ENCODE measurements at regions not wholly inside any gene's neighbourhood (a gene's known extent, or its start where the extent isn't known, plus 50 kb on each side); places are given as distances from the start of the nearest gene placed in this dataset.

DNA sequence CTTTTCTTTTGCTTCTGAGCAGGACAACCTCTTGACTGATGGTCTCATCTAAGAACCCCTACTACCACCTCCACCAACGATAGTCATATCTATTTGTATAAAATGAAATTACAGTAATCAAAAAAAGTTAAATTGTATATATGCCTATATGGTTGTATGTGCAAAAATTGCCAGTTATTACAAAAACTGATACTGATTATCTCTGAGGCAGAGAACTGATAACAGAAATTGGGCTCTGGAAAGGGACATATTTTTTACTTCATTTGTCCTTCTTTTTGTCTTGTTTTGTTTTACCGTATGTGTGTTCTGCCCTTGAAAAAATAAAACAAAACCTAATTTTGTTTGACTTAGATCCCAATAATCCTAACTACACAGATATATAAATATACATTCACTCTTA, 574.4 kb upstream of the NOX3 start:
- no peak for DNase-seq

- no peak for DNase-seq
Observed at GRCh38 chr6:156029286-156029985, 573.8 kb upstream of the NOX3 start.

DNA sequence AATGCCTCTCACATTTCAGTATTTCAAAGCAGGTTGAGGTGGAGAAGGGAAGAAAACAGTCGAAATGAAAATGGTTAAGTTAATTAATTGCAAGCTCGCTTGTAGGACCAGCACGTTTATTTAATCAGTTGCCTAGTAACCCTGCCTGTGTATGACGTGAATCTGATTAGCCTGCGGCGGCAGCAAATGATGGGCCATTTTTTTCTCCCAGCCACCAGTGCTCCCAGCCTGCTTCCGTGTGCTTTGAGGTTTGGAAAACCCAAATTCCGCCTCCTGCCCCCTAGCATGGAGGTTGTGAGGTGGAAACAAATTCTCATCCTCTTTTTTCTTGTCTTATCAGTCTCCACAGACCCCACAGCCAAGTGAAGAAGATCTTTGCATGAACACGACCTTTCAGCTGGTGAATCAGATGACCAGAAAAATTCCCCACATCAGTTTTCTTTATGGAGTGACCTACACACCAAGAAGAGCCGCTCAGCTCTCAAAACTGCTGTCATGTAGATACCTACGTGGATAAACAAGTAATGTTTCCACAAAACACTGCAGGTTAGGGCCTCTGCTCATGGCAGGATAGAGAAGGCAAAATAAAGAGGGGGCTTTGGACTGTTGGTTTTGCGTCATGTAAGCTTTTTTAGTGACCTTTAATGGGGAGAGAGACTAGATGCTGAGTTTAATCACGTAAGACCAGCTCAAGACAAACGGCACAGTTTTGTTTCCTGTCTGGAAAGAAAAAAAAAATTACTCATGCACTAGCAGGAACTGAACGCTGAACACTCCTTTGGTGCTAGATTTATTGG, 572.9 kb upstream of the NOX3 start:
- DNase-seq = no peak

- no peak for DNase-seq
Observed at GRCh38 chr6:156027248-156027626, 571.6 kb upstream of the NOX3 start.

GRCh38 chr6:156026486-156027247, 571.0 kb upstream of the NOX3 start:
- DNase-seq = no peak

DNA sequence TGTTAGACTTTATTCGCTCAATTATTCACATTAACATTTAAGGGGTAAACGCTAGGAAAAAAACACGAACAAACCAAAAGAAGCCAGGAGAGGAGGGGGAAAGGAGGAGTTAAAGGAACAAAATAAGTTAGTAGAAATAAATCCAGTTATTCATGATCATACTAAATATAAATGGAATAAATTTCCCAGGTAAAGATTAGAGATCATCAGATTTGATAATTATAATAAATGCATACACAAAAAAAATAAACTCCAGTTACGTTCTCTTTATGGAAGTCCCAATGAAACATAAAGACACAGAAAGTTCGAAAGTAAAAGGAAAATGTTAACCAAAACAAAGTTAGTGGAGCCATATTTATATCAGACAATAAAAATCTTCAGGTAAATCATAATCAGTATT, 568.7 kb upstream of the NOX3 start:
- DNase-seq = no peak

GRCh38 chr6:156021746-156022396, 566.2 kb upstream of the NOX3 start:
- no peak for DNase-seq

DNA sequence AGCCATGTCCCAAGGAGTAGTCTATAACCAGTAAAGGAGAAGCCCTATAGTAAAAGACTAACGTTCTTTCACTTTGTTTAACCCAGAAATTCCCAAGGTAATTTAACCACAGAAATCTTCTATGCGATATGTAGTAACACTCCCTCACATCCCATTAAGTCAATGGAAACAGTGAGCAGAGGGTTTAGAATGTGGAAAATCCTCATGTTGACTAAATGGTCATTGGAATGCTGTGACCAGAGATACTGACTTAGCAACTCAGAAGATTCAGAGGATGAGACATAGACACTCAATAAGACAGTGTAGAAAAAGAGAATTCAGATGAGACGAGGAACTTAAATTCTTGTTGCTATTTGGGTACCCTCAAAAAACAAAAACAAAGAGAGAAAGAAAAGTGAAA, 562.2 kb upstream of the NOX3 start:
- DNase-seq = no peak

- no peak for DNase-seq
Observed at GRCh38 chr6:156016186-156016976, 560.7 kb upstream of the NOX3 start.

DNA sequence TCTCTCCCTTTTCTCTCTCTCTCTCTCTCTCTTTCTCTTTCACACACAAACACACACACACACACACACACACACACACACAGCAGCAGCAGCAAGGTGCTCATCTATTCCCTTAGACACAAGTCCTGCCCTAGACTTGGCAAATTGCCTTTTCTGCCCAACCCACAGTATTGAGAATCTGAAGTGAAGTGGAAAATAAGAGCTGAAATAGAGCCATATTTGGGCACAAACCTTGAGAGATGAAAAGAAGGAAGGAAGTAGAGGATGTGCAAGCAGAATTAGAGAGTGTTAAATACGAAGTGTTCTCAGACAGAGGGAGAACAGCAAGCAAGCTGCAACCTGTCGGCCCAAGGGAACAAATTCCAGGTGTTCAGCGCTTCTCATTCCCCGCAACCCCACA, 557.5 kb upstream of the NOX3 start:
- no peak for DNase-seq

DNA sequence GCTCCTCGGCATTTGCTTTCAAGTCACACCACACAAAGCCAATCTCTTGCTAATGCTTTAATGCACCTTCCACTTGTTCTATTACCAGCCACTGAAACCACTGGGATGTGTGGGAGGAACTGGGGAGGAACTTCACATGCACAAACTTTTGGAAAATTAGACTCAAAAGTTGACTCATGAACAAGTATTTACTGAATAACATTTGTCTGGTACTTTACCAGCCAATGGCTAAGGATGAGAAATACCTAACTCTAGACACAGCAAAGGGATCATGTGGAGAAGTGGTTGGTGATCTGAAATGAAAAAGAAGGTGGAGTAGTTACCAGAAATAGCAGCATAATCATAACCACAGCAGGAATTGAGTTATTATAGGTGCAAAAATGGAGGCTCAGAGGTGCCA, 554.0 kb upstream of the NOX3 start:
- DNase-seq = peak in 1 of 2 donors; percentile 8

DNA sequence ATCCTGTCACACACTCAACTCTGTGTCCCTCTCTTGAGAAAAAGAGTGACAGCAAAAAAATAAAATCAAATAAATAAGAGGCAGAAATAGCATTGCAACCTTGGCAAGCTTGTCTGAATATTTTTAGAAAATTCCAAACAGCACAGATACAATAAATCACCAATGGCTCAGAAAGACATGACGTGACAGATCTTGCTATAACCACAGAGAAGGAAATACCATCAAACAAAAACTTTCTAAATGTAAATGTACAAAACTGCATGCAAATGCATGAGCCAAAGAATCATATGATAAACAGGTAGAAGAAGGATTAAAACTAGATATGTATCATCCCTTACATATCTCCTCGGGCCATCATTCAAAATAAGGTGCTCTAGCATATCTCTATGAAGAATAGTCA, 549.2 kb upstream of the NOX3 start:
- no peak for DNase-seq

- DNase-seq = no peak
Observed at GRCh38 chr6:155996151-155996550, 540.5 kb upstream of the NOX3 start.

- DNase-seq = no peak
Observed at GRCh38 chr6:155995281-155995680, 539.6 kb upstream of the NOX3 start.

- DNase-seq = peak; percentile 16 to 61
Observed at GRCh38 chr6:155994086-155994485, 538.4 kb upstream of the NOX3 start.

DNA sequence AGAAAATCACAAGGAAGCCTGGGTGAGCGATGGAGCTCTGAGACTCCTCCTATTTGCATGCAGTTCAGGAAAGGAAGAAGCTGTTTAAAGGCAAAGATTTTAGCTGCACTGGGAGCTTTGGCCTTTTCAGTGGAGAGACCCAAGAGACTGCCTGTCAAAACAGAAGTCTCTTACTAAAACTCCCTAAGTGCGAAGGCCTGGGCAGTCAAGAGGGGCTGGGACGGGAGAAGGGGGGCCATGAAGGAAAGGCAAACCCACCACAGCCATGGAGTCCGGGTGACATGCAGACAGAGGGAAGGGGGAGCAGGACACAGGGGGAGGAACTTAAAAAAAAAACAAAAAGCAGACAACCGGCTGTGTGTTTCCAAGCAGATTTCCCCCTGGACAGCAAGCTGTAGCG, 537.6 kb upstream of the NOX3 start:
- no peak for DNase-seq

DNA sequence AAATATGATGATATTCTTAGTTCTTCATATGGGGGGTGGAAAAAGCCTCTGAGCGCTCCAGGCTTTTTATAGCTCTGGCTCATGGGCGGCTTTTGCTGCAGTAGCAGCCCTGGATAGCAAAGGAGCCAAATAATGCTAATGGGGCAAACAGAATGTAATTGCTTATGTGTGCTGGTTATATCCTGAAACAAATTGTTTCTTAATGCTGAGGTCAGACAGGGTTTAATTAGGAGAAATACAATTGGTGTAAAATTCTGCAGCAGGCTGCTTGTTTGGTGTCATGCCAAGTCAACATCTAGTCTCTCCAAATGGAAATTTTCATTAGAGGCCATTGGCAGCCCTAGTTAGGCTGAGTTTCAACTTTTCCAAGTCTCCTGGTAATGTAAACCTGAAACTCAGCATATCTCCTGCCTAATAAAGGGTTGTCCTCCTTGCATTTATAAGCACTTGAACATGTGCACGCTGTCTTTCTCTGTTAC, 530.1 kb upstream of the NOX3 start:
- DNase-seq = no peak

DNA sequence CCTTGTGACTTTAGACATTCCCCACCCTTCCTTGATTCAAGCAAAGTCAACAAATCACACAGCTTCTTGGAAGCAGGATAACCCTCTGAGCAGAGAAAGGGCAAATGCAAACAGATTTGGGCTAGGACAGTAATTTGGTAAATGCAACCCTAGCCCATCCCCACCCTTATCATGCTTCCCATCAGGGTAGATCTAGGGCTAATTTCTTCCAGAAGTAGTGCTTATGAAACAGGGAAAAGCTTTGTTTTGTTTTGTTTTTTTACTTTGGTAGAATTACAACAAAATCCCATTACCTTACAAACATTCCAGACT, 525.1 kb upstream of the NOX3 start:
- DNase-seq = no peak

- DNase-seq = no peak
Observed at GRCh38 chr6:155980014-155980767, 524.6 kb upstream of the NOX3 start.

DNA sequence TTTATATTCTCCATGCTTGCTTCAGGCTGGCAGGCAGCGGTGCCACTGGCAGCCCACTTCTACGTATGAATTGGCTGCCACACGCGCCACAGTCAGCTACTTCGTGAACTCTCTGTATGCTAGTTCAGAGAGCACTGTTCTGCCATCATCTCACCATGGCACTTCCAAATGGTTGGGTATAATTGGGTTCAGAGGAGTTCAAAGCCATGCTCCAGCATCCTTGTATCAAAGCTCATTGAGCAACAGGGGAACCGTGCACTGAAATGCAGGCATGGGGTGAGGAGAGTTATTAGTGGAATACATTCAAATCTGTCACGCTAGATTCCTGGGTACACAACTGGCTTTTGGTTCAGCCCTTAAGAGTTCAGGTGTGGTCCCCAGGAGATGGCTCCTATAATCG, 519.9 kb upstream of the NOX3 start:
- DNase-seq = no peak

- no peak for DNase-seq
Observed at GRCh38 chr6:155974811-155975323, 519.2 kb upstream of the NOX3 start.

Data from inflammatory macrophage (primary cell).